GM23338 (cell line): ENCODE measurements at regions not wholly inside any gene's neighbourhood (a gene's known extent, or its start where the extent isn't known, plus 50 kb on each side); places are given as distances from the start of the nearest gene placed in this dataset.

Experiments
- ATAC-seq: fragments of 200-7000 bp; cut with Tn5 transposase; 3 replicates; pipeline ENCODE4 v1.9.1; 2020
- DNase-seq: peaks from one replicate; pipeline ENCODE4 v3.0.0-alpha.2; 2015; ENCODE audit warnings: low spot score
- H2AFZ ChIP-seq: fragments of 200-600 bp; sonication (generic); 2 replicates; pipeline ENCODE4 v1.8.0; 2016; ENCODE audit warnings: antibody characterized with exemption, mild to moderate bottlenecking, moderate library complexity
- H3F3A ChIP-seq: fragments of 200-600 bp; sonication (generic); replicated peaks from 2 replicates; pipeline ENCODE4 v1.8.0; 2017; ENCODE audit warnings: antibody characterized with exemption, mixed run types, low read depth
- H3K27ac ChIP-seq: fragments of 200-600 bp; sonication (generic); 2 replicates; pipeline ENCODE4 v1.6.1; 2016; ENCODE audit warnings: low read depth
- H3K27me3 ChIP-seq: fragments of 200-600 bp; sonication (generic); 2 replicates; pipeline ENCODE4 v1.8.0; 2016; ENCODE audit warnings: mild to moderate bottlenecking, mixed run types, moderate library complexity; ENCODE audit not compliant: insufficient read depth
- H3K36me3 ChIP-seq: fragments of 200-600 bp; sonication (generic); 2 replicates; pipeline ENCODE4 v1.8.0; 2016; ENCODE audit warnings: mild to moderate bottlenecking; ENCODE audit not compliant: insufficient read depth
- H3K4me1 ChIP-seq: fragments of 200-600 bp; sonication (generic); 2 replicates; pipeline ENCODE4 v1.8.0; 2016; ENCODE audit warnings: mild to moderate bottlenecking, moderate library complexity; ENCODE audit not compliant: insufficient read depth
- H3K4me2 ChIP-seq: fragments of 200-600 bp; sonication (generic); 2 replicates; pipeline ENCODE4 v1.7.1; 2017; ENCODE audit warnings: mixed run types
- H3K4me3 ChIP-seq: fragments of 200-600 bp; sonication (generic); 2 replicates; pipeline ENCODE4 v1.6.1; 2016; ENCODE audit warnings: mixed run types
- H3K79me2 ChIP-seq: fragments of 200-600 bp; sonication (generic); replicated peaks from 2 replicates; pipeline ENCODE4 v1.8.0; 2017; ENCODE audit warnings: mild to moderate bottlenecking; ENCODE audit not compliant: insufficient read depth
- H3K9me2 ChIP-seq: fragments of 200-600 bp; sonication (generic); 2 replicates; pipeline ENCODE4 v1.8.0; 2017; ENCODE audit not compliant: insufficient read depth
- H4K20me1 ChIP-seq: fragments of 200-600 bp; sonication (generic); replicated peaks from 2 replicates; pipeline ENCODE4 v1.8.0; 2017; ENCODE audit warnings: mild to moderate bottlenecking; ENCODE audit not compliant: insufficient read depth
- H3K27ac Mint-ChIP-seq: 2 replicates; pipeline ENCODE4 v1.8.0; 2020; ENCODE audit warnings: inconsistent platforms, mild to moderate bottlenecking, moderate library complexity, mixed read lengths
- H3K27me3 Mint-ChIP-seq: 3 replicates; pipeline ENCODE4 v1.8.0; 2022; ENCODE audit warnings: low read depth, mild to moderate bottlenecking, moderate library complexity, mixed read lengths, inconsistent platforms; ENCODE audit not compliant: insufficient read depth, poor library complexity
- H3K36me3 Mint-ChIP-seq: 3 replicates; pipeline ENCODE4 v1.8.0; 2021; ENCODE audit warnings: low read depth, mild to moderate bottlenecking, inconsistent platforms, moderate library complexity, mixed read lengths
- H3K4me1 Mint-ChIP-seq: 3 replicates; pipeline ENCODE4 v1.8.0; 2020; ENCODE audit warnings: mild to moderate bottlenecking, inconsistent platforms, mixed read lengths
- H3K4me3 Mint-ChIP-seq: 3 replicates; pipeline ENCODE4 v1.8.0; 2021; ENCODE audit warnings: moderate library complexity, mild to moderate bottlenecking, inconsistent platforms, mixed read lengths
- H3K9me3 Mint-ChIP-seq: 3 replicates; pipeline ENCODE4 v1.8.0; 2020; ENCODE audit warnings: moderate library complexity, mild to moderate bottlenecking, inconsistent platforms, mixed read lengths
- CREB1 ChIP-seq: fragments of 250-450 bp; sonication (Bioruptor Pico); IDR thresholded peaks from 2 replicates; pipeline ENCODE4 v1.5.0; 2020; ENCODE audit warnings: low read depth, mild to moderate bottlenecking, moderate library complexity
- EZH2phosphoT487 ChIP-seq: fragments of 200-600 bp; sonication (generic); IDR thresholded peaks from one replicate; pipeline ENCODE4 v1.8.1; 2018; ENCODE audit warnings: antibody characterized with exemption; ENCODE audit not compliant: unreplicated experiment
- JUNB ChIP-seq: IDR thresholded peaks from one replicate; pipeline ENCODE4 v1.6.1; 2016; ENCODE audit warnings: antibody characterized with exemption; ENCODE audit not compliant: unreplicated experiment
- STAT1 ChIP-seq: IDR thresholded peaks from one replicate; pipeline ENCODE4 v1.6.1; 2016; ENCODE audit warnings: antibody characterized with exemption; ENCODE audit not compliant: unreplicated experiment
- TF ChIP-seq, protein P1 (sequence below), 2 experiments: fragments of 200-600 bp in 1 of 2; sonication (generic) in 1 of 2; conservative IDR thresholded peaks; 2 replicates each; pipeline versions ENCODE4 v1.5.1 to v1.6.1; 2016 to 2017; ENCODE audit warnings: antibody characterized with exemption in 2 of 2, low read depth in 2 of 2, mild to moderate bottlenecking in 2 of 2, moderate library complexity in 1 of 2
- TF ChIP-seq, protein P2 (sequence below): fragments of 250-450 bp; sonication (Bioruptor Pico); IDR thresholded peaks from 2 replicates; pipeline ENCODE4 v1.5.0; 2020; ENCODE audit warnings: mild to moderate bottlenecking, moderate library complexity

DNA sequence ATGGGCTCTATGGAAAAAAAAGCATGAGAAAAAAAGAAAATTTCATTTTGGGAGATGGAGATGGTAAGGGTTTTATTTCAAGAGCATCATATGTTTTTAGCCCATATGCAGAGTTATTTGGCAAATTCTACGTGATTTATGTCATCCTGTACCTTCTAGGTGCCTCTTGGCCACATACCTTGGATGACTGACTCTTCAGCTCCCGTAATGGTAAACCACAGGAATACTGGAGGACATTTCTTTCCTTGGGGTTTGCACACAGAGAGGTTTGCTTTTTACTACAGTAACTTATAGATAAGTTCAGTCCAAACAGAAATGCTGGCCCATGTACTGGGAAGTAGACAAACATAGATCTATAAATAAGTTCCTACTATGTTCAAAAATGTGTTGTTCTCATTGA is 132.2 kb downstream of the SH3BGRL2 start:
- Histone ChIP-seq H3F3A (no peaks in the 10 kb centered on the region), H3K79me2 (no peaks in the 10 kb centered on the region), H4K20me1 (no peaks in the 10 kb centered on the region), H3K36me3 (0 out of 2 replicates have a peak, but pooled peaks cover 2% of the 10 kb centered on the region), H3K27me3 (no peaks in the 10 kb centered on the region), H2AFZ (no peak overlapping the region), H3K4me3 (no peak overlapping the region), H3K4me1 (no peaks in the 10 kb centered on the region), H3K27ac (no peak overlapping the region), H3K4me2 (no peak overlapping the region), H3K9me2 (no peaks in the 10 kb centered on the region)
- no peak overlapping the region for H3K27ac Mint-ChIP-seq
- no peak overlapping the region for H3K4me3 Mint-ChIP-seq
- peaks cover 27% of the 10 kb centered on the region for H3K9me3 Mint-ChIP-seq
- no peak for DNase-seq
- TF ChIP-seq JUNB, result no peak
- H3K36me3 Mint-ChIP-seq, result peaks cover 9% of the 10 kb centered on the region; the same call in 1 of the 3 replicates
- no peak for ATAC-seq
- H3K4me1 Mint-ChIP-seq, result no peaks in the 10 kb centered on the region
- peaks cover 2% of the 10 kb centered on the region for H3K27me3 Mint-ChIP-seq

- Histone ChIP-seq H3K36me3 (0 out of 2 replicates have a peak, but pooled peaks cover 2% of the 10 kb centered on the region), H3K4me3 (no peak overlapping the region), H2AFZ (no peak overlapping the region), H3K4me2 (no peak overlapping the region), H3K27ac (no peak overlapping the region), H3K27me3 (no peaks in the 10 kb centered on the region), H3K4me1 (no peaks in the 10 kb centered on the region), H3K79me2 (no peaks in the 10 kb centered on the region), H4K20me1 (no peaks in the 10 kb centered on the region), H3K9me2 (no peaks in the 10 kb centered on the region), H3F3A (no peaks in the 10 kb centered on the region)
- H3K9me3 Mint-ChIP-seq, result peaks cover 20% of the 10 kb centered on the region
- peak; percentile 67 for ATAC-seq
- H3K27ac Mint-ChIP-seq, result no peak overlapping the region
- peaks cover 2% of the 10 kb centered on the region for H3K27me3 Mint-ChIP-seq
- peak; percentile 60 for DNase-seq
- no peak for TF ChIP-seq CREB1 (CRISPR knock-in tag)
- TF ChIP-seq, protein P1, sequence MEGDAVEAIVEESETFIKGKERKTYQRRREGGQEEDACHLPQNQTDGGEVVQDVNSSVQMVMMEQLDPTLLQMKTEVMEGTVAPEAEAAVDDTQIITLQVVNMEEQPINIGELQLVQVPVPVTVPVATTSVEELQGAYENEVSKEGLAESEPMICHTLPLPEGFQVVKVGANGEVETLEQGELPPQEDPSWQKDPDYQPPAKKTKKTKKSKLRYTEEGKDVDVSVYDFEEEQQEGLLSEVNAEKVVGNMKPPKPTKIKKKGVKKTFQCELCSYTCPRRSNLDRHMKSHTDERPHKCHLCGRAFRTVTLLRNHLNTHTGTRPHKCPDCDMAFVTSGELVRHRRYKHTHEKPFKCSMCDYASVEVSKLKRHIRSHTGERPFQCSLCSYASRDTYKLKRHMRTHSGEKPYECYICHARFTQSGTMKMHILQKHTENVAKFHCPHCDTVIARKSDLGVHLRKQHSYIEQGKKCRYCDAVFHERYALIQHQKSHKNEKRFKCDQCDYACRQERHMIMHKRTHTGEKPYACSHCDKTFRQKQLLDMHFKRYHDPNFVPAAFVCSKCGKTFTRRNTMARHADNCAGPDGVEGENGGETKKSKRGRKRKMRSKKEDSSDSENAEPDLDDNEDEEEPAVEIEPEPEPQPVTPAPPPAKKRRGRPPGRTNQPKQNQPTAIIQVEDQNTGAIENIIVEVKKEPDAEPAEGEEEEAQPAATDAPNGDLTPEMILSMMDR (conservative IDR thresholded peaks at IDR 0.05; ENCODE audit: low read depth in 2 of 2), result peak; percentile 62 to 66
- peaks cover 5% of the 10 kb centered on the region; the same call in 1 of the 3 replicates for H3K36me3 Mint-ChIP-seq
- no peak overlapping the region for H3K4me3 Mint-ChIP-seq
- no peaks in the 10 kb centered on the region for H3K4me1 Mint-ChIP-seq
These were observed 131.2 kb downstream of the SH3BGRL2 start for GRCh38 chr6:79762370-79762769.

DNA sequence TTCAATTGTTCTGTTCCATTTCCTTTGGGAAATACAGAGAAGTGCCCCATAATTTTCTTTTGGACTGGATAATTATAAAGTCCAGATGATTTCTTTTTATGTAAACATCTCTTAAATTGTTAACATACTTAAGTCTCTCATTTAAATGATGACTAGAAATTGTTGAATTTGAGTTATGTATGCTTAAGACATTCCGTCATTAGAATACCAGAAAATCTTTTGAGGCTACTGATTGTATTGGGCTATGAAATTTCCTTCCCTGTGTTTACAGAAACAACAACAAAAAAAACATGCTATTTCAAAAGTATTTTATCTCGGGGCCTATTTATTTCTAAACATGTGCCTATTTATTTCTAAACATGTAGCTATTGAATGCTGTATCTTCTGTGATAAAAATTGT is 125.4 kb downstream of the SH3BGRL2 start:
- Histone ChIP-seq H2AFZ (peak overlapping the region; percentile 65; the same call in 1 of the 2 replicates), H3K9me2 (no peaks in the 10 kb centered on the region), H3K27me3 (no peaks in the 10 kb centered on the region), H3K4me3 (no peak overlapping the region), H3K79me2 (no peaks in the 10 kb centered on the region), H3K4me1 (peaks cover 4% of the 10 kb centered on the region; the same call in 1 of the 2 replicates), H4K20me1 (no peaks in the 10 kb centered on the region), H3K36me3 (no peaks in the 10 kb centered on the region), H3K27ac (no peak overlapping the region), H3F3A (no peaks in the 10 kb centered on the region), H3K4me2 (no peak overlapping the region)
- Mint-ChIP-seq H3K27ac (no peak overlapping the region), H3K27me3 (no peaks in the 10 kb centered on the region), H3K36me3 (no peaks in the 10 kb centered on the region), H3K4me3 (no peak overlapping the region), H3K4me1 (peaks cover 2% of the 10 kb centered on the region), H3K9me3 (no peaks in the 10 kb centered on the region)
- no peak for DNase-seq
- no peak for ATAC-seq
- TF ChIP-seq, protein P2, sequence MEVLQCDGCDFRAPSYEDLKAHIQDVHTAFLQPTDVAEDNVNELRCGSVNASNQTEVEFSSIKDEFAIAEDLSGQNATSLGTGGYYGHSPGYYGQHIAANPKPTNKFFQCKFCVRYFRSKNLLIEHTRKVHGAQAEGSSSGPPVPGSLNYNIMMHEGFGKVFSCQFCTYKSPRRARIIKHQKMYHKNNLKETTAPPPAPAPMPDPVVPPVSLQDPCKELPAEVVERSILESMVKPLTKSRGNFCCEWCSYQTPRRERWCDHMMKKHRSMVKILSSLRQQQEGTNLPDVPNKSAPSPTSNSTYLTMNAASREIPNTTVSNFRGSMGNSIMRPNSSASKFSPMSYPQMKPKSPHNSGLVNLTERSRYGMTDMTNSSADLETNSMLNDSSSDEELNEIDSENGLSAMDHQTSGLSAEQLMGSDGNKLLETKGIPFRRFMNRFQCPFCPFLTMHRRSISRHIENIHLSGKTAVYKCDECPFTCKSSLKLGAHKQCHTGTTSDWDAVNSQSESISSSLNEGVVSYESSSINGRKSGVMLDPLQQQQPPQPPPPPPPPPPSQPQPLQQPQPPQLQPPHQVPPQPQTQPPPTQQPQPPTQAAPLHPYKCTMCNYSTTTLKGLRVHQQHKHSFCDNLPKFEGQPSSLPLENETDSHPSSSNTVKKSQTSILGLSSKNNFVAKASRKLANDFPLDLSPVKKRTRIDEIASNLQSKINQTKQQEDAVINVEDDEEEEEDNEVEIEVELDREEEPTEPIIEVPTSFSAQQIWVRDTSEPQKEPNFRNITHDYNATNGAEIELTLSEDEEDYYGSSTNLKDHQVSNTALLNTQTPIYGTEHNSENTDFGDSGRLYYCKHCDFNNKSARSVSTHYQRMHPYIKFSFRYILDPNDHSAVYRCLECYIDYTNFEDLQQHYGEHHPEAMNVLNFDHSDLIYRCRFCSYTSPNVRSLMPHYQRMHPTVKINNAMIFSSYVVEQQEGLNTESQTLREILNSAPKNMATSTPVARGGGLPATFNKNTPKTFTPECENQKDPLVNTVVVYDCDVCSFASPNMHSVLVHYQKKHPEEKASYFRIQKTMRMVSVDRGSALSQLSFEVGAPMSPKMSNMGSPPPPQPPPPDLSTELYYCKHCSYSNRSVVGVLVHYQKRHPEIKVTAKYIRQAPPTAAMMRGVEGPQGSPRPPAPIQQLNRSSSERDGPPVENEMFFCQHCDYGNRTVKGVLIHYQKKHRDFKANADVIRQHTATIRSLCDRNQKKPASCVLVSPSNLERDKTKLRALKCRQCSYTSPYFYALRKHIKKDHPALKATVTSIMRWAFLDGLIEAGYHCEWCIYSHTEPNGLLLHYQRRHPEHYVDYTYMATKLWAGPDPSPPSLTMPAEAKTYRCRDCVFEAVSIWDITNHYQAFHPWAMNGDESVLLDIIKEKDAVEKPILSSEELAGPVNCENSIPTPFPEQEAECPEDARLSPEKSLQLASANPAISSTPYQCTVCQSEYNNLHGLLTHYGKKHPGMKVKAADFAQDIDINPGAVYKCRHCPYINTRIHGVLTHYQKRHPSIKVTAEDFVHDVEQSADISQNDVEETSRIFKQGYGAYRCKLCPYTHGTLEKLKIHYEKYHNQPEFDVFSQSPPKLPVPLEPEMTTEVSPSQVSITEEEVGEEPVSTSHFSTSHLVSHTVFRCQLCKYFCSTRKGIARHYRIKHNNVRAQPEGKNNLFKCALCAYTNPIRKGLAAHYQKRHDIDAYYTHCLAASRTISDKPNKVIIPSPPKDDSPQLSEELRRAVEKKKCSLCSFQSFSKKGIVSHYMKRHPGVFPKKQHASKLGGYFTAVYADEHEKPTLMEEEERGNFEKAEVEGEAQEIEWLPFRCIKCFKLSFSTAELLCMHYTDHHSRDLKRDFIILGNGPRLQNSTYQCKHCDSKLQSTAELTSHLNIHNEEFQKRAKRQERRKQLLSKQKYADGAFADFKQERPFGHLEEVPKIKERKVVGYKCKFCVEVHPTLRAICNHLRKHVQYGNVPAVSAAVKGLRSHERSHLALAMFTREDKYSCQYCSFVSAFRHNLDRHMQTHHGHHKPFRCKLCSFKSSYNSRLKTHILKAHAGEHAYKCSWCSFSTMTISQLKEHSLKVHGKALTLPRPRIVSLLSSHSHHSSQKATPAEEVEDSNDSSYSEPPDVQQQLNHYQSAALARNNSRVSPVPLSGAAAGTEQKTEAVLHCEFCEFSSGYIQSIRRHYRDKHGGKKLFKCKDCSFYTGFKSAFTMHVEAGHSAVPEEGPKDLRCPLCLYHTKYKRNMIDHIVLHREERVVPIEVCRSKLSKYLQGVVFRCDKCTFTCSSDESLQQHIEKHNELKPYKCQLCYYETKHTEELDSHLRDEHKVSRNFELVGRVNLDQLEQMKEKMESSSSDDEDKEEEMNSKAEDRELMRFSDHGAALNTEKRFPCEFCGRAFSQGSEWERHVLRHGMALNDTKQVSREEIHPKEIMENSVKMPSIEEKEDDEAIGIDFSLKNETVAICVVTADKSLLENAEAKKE, result no peak
- TF ChIP-seq CREB1 (CRISPR knock-in tag), result no peak
- TF ChIP-seq STAT1, result no peak
- TF ChIP-seq, protein P1 (conservative IDR thresholded peaks at IDR 0.05; ENCODE audit: low read depth in 2 of 2), result no peak
- TF ChIP-seq EZH2phosphoT487, result no peak
